RCC 7860 (cell line): ENCODE measurements at regions not wholly inside any gene's neighbourhood (a gene's known extent, or its start where the extent isn't known, plus 50 kb on each side); places are given as distances from the start of the nearest gene placed in this dataset.
A peak's percentile ranks its signal among the peaks of the same experiment; 100 is the strongest.

Source experiments
- DNase-seq: peaks from one replicate; pipeline ENCODE4 v3.0.0-alpha.2; 2015; ENCODE audit warnings: low spot score
- FAIRE-seq: peaks from 2 replicates; lab custom pipeline; 2012; peaks lifted over from hg19 to GRCh38; lab: Jason Lieb, UNC

DNA sequence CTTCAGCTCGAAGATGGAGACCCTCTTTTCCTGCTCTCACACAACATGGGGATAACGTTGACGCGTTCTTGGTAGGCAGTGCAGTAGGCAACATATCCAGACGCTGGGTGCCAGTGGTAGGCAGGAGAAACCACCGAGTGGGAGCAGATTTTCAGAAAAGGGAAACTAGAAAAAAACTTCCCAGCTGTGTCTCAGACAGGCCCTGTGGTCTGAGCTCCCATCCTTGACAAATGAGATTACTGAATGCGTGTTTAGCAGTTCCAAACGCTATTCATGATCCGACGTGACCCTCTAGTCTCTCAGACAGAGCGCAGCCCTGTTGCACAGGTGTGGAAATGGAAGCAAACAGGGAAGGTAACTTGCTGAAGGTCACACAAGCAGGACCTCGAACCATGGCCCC is 83.9 kb upstream of the DUSP22 start:
- DNase-seq, result no peak
- FAIRE-seq, result no peak

DNA sequence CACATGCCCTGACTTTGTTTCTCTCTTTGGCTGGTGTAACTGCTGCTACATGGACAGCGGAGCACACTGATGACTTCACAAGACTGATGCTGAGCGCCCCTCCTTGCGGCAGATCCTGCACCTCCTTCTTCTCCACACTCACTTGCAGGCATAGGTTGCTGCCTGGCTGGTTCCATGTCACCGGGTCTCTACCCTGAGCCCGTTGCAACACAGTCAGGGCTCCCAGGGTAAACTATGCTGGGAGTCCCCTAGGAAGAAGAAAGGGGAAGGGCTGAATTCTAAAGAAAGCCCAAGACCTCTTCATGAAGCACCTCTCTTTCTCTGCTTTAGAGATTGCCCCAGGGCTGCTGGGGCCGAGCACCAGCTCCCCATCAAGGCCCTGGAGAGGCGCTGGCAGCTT is 83.3 kb upstream of the DUSP22 start:
- FAIRE-seq (no peak), DNase-seq (no peak)

DNA sequence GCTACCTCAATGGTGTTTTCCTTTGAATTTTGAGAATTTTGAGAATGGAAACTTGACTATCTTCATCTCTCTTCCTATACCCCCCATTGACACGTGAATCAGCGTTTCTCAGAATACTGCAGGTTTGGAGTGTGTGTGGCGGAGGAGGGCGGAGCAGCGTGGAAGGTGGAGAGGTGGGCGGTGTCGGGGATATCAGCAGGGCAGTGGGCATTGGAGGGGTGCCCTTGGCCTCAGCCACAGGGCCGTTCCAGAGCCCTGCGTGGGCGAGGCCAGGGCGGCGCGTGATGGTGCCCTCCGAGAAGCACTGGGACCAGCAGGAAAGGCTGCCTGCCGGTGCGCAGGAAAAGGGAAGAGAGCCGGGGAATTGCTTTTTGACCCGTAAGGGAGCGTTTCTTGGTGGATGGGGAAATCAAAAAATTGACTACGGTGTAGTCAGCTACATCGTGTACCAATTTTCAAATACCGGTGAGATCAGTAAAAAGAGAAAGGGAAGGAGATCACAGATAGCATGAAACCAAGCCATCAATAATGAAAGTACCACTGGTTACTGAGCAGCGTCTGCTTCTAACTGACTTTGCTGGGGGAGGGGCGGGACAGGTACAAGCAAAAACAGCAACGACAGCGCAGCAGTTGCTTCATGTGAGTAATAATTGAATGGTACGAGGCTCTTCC is 82.7 kb upstream of the DUSP22 start:
- FAIRE-seq (no peak), DNase-seq (no peak)

DNA sequence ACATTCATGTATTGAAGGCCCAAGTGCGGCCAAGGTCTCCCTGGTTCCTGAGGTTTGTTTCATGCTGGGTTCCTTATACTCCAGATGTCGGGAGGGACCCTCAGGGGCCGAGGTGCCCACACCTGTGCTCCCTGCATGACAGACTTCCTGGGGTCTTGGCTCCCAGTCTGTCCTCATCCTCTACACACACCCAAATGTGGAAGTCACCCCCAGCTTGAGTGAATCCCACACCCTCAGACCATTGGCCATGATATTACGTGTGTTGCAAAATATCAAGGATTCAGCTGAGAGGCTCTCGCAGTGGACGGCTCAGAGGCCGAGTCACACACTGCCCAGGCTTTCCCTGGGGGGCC is 82.2 kb upstream of the DUSP22 start:
- FAIRE-seq (no peak), DNase-seq (no peak)

DNA sequence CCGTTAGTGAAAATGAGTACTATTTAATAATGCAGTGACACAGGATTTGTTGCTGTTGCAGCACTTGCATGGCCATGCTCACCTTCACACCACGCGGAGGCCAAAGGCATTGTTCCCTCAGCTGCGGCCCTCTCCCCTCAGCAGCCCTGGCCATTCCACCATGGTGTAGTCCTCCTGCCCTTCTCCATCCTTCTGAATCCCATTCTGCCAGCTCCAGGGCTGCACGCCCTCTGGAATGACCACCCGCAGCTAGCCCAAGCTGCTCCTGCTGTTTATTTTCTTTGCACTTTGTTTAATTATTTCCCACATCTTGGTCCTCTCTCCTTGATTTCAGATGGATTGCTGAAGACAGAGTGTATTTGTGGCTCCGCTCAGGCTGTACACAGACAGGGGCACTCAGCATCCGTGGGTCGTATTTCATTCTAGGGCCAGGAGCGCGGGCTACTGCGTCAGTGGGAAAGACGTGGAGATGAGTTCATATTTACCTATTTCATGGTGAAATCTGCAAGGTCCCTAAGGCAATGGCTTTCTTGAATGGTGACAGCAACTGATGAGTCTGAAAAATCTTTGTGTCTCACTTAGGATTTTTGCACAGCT is 81.4 kb upstream of the DUSP22 start:
- FAIRE-seq (no peak), DNase-seq (no peak)

DNA sequence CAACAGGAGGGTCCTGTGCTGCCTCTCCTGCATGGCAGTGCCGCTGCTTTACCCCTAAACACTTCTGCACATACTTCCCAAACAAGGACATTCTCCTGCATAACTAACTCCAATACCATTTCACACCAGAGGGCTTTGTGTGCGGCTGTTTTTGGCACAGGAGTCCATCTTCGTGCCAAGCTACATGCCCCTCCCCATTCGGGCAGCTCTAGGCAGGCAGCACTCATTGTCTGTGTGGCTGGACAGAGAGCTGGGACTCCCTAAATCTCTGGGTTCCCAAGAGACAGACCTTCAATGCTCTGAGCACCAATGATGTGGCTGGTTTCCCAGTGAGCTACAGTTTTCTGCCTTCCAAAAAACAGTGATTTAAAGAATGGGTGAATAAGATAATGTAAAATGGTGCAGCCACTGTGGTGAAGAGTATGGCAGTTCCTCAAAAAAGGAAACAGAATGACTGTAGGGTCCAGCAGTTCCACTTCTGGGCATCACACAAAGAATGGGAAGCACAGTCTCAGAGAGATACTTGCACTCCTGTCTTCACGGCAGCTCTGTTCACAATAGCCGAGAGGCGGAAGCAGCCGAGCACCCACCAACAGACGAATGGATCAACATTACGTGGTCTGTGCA is 80.3 kb upstream of the DUSP22 start:
- FAIRE-seq, result no peak
- DNase-seq, result no peak

DNA sequence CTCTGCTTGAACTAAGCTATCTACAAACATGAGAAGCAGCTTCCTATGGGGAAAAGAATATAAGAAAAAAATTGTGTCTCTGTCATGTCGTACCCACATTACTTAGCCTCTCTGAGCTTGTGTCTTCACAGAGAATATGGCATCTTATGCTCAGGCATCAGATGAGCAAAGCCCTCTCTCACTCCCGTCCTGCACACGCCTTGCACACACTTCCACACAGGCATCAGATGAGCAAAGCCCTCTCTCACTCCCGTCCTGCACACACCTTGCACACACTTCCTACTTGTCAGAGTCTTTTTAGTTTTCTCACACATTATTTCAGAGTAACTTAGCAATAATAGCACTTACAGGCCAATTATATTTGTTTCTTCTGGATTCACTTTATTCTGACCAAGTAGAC is 79.0 kb upstream of the DUSP22 start:
- FAIRE-seq, result no peak
- no peak for DNase-seq

DNA sequence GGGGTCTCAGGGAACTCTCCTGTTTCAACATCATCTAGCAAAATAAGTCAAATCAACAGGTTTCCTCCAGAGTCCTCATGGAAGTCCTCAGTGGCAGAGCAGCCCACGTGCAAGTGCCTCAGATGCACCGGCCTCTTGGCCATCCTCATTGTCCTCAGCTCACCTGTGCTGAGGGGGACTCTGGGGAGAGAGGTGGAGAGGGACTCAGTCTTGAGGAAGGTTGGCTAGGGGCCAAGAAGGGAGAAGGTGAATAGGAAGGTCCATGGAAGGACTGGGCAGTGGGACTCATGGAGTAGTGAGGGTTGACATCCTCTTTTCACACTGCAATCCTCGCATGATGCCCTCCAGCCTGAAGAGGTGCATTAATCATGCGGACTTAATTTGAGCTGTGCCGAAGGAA is 77.9 kb upstream of the DUSP22 start:
- FAIRE-seq (no peak), DNase-seq (no peak)

DNA sequence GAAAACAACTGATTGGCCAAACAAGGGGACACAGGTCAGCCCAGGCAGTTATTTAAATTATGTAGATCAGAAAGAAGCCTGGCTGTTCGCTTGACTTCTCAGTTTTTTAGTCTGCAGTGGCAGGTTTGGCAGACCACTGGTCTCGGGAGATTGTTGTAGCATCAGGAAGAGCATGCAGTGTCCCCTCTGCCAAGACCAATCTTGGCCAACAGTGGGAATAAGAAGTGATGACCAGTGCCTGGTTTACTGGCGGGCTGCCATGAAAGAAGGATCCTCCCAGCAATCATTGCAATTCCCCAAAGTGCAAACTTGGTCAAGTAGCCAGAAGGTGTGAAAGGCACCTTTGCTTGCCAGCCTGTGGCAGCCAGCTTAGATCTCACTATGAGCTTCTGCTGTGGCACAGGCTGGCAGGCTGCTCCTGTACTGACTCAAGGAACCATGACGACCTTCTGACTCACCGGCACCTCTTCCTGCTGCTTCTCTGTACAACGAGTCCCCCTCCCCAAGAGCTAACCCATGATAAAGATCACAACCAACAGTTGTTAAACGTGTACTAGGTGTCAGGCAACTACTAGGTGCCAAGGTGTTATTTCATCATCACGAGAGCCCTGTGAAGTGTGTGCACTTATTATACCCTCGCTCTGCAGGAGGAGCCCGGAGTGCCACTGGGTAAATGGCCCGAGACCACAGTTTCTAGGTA is 76.8 kb upstream of the DUSP22 start:
- FAIRE-seq, result peak; percentile 81
- peak; percentile 83 for DNase-seq

DNA sequence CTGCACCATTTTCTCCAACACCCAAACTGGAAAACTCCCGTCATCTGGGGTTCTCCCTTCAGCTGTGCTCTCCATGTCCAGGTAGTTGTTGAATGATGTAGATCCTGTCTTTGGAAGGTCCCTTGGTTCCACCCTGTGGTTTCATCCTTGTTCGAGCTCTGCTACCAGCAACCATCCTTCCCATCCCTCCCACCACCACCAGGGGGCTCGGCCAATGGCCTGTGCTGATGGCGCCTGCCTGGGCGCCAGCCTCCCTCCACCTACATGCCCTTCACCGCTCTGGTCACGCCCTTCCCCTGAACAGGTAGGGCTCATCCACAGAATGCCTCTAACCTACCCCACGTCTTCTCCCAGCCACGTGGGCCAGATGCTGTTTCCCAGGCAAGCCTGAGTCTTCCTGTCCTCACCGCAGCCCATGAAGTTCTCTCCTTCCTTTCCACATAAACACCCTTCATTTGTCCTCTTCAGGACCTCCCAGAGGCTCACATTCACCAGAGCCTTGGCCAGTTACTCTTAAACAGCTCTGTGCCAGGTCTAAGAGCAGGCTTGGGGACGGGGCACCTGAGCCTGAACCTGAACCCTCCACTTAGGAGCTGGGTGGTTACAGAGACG is 75.1 kb upstream of the DUSP22 start:
- DNase-seq (no peak), FAIRE-seq (no peak)

DNA sequence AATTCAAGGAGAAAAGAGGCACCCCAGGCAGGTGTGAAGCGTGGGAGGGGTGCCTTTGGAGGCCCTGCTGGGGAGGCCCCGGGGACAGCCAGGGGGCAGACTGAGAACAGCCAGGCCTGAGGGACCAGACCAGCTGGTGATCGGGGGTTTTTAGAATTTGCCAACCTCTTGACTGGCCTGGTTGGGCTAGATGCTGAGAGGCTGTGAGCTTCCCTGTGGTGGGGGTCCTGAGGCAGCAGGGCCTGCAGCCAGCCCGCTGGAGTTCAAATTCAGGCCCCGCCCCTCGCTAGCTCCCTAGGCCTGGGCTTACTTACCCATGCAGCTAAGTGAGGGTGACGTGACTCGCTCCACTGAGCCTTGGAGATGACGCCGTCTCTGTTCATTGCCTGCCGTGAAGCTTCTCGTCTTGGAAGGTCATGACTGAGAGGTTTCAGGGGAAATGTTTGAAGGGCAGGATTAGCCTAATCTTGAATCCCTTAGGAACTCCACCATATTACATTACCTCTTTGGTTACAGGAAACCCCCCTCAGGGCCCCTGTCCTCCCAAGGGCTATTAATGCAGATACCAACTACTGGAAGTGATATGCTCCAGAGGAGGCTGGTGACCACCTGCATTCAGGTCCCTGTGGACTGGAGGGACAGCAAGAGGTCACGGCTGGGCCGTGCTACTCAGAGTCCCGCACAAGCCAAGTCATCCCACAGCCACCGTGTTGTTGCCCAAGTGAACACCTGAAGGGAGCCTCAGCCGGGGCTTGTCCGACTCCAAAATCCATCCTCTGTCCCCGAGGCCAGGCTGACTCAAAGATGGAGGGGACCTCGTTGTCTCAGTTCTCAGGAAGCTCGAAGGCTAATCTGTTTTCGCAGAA is 73.9 kb upstream of the DUSP22 start:
- DNase-seq (peak; percentile 31), FAIRE-seq (no peak)

DNA sequence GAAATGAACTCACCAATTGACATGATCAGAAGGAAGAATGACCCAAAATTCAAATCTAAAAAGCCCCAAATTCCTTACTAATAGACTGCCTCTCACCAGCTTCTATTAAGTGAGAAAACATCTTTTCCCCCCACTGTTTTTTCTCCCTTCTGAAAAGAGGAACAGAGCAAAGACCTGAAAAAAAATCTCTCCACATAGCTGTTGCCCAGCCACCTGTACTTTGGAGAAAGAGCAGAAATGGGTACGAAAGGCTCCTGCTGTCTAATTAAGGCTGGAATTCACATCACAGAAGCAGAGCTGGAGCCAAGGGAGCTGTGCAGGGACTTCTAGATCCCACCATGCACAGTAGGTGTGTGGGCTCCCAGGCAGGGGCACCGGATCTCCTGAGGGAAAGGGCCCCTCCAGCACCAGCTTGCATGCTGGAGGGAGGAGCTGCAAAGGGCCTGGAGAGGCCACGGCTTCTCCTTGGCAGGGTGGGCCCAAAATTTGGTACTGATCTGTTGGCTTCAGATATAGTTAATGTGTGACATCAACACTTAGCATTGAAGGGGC is 73.2 kb upstream of the DUSP22 start:
- DNase-seq (no peak), FAIRE-seq (no peak)

DNA sequence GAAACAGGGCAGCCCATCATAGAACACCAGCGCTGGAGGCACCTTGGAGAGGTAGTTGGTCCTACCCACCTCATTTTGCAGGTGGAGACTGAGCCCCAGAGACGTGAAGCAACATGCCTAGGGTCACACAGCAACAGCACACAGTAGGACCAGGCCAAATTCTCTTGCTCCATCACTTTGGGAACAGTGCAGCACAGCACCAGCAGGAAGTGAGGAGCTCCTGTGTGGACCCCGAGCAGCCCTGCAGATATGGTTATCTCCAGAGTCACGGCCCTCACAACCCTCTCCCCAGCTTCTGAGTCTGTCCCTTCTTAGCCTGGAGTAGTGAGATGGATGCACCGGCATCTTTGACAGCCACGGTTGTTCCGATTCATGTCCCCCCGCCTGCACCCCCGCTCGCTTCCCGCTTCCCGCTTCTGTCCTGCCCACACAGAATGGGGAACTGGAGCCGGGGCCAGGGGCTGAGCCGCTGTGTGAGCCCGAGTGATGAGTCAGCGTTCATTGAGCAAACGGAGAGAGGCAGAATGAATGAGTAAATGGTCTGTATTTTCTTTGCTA is 72.6 kb upstream of the DUSP22 start:
- DNase-seq (peak; percentile 28), FAIRE-seq (peak; percentile 14)

DNA sequence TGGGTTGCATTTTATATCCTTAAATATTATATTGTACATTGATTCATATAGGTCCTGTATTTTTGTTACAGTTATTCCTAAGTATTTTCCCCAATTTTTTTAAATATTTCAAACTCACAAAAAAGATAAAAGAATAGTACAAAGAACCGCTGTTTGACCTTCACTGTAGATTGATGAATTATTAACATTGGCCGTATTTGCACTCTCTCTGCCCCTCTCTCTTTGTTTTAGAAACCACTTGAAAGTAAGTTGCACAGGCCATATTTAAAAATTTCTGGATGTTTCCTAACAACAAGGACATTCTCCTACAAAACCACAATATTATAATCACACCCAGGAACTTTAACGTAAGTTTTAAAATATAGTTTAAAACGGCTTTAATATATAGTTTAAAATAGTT is 72.0 kb upstream of the DUSP22 start:
- FAIRE-seq (no peak), DNase-seq (no peak)

DNA sequence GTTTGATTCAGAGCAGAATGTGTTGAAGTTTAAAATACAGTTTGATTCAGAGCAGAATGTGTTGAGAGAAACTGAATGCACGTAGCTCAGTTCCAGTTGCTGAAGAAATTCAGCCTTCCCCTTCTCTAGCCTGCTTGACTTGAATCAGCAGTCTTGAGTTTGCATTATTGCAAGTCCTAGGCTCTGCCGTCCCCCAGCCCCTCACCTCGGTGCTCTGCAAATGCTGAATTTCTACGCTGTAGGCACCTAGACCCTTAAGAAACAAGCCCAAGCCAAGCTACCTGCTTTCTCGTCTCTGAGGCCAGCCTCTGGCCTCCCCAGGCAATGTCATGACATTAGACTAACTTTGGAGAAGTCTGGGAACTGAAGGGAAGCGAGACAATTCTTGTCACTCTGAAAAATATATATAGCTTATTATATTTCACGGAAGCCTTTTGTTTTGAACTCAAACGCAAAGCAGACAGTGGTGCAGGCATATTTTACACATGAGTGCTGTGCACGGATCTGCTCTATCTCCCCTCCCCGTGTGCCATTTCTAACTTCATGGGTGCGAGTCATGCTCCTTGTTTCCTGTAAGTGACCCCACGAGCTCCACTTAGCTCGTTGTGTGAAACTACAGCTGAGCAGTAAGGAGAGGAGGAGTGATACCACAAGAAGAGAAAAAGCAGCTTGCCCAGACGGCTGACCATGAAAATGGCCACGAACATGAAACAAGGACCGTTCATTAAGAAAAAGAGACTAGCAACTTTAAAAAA is 71.4 kb upstream of the DUSP22 start:
- FAIRE-seq, result no peak
- DNase-seq, result peak; percentile 14

DNA sequence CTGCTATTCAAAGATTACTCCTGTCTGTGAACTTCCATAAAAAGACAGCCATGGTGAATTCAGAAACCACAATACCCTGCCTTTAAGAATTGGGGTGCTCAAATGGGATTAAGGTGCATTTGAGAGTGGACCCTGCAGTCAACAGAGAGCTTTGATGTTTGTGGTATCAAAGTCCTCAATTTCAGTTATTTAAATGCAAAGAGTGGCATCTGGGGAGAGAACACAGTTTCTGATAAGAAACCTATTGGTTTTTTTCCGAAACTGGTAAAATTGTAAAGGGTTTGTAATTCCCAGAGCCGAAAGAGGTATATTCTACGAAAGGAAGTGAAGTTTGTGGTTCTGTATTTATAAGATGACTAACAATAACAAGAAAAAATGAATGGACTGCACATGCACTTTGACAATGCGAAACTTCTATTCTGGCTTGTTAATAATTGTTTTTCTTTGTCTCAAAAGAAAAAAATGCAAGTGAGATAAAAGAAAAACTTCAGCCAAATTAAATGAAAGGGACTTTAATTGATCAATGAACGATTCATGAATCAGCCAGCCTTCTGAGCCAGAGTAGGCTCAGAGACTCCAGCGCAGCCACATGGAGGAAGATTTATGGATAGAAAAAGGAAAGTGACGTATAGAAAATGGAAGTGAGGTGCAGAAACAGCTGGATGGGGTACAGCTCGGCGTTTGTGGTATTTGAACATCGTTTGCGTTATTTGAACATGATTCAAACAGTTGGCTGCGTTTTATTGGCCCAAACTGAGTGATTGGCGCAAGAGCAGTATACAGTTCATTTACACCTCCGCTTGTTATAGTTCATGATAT is 70.5 kb upstream of the DUSP22 start:
- DNase-seq (no peak), FAIRE-seq (no peak)

DNA sequence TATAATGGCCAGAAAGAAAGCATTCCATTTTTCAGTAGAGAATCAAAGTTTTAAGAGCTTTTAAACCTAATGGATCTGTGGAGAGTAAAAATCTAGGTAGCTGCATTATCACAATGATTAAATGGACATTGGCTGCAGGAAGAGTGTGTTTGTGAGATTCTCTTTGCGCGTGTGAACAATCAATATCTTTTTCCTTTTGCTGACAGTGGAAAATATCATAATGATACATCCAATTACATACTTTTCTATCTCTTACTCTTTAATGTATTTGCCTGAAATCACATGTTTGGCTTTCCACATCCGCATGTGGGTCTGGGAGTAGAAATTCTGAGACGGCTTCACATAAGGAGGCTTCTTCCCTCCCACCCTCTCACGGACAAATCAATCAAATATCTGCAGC is 69.8 kb upstream of the DUSP22 start:
- FAIRE-seq (no peak), DNase-seq (no peak)

DNA sequence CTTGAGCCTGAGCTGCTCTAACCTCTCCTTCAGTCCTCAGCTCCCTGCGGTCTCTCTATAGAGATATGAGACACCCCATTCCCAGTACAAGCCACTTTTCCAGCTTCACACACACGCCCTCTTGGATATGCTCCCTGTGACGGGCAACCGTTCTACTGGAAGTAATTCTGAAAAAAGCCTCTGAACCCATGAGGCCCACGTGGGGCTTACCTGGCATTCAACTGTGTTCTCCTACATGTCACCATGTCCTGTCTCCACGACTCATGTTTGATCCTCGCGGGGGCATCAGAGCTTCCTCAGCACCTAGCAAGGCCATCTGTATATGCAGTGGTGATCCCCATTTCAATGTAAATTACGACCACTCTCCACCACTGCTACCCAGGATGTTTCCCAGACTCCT is 69.2 kb upstream of the DUSP22 start:
- no peak for FAIRE-seq
- no peak for DNase-seq

DNA sequence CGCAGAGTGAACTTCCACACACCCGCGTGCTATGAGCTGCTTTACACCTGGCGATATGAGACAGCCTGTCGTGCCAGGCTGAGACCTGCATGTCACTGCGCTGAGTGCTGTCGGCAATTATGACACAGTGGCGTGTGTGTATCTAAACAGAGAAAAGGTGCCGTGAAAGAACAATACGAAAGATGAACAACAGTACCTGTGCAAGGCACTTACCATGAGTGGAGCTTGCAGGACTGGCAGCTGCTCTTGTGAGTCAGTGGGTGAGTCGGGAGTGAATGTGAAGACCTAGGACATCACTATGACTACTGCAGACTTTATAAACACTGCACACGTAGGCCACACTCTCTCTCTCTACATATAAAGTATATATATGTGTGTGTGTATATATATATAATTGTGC is 68.5 kb upstream of the DUSP22 start:
- peak; percentile 9 for DNase-seq
- FAIRE-seq, result no peak
